ENCODE measurements at regions not wholly inside any gene's neighbourhood (a gene's known extent, or its start where the extent isn't known, plus 50 kb on each side); places are given as distances from the start of the nearest gene placed in this dataset.

- no peak for TF ChIP-seq CTCF (IDR thresholded peaks at IDR 0.05)
- no peak for TF ChIP-seq POLR2A (IDR thresholded peaks at IDR 0.05)
These were observed 1190.4 kb downstream of the GATA3 start for GRCh38 chr10:9244864-9245263.

All from esophagus squamous epithelium (tissue), 4 donors.